KOPT-K1 (cell line): ENCODE measurements at regions not wholly inside any gene's neighbourhood (a gene's known extent, or its start where the extent isn't known, plus 50 kb on each side); places are given as distances from the start of the nearest gene placed in this dataset.

ENCODE experiments used
- H3K27ac ChIP-seq: fragments of 200-600 bp; sonication (generic); 2 replicates; pipeline ENCODE4 v1.5.1; 2016; ENCODE audit warnings: antibody characterized with exemption, mild to moderate bottlenecking, low read depth, low read length; ENCODE audit not compliant: poor library complexity, severe bottlenecking
- H3K36me3 ChIP-seq: fragments of 200-600 bp; sonication (generic); 2 replicates; pipeline ENCODE4 v1.5.1; 2017; ENCODE audit warnings: antibody characterized with exemption, mild to moderate bottlenecking, low read length, moderate library complexity; ENCODE audit not compliant: insufficient read depth
- H3K9me3 ChIP-seq: fragments of 200-600 bp; sonication (generic); 2 replicates; pipeline ENCODE4 v1.5.1; 2017; ENCODE audit warnings: antibody characterized with exemption, low read length, mild to moderate bottlenecking; ENCODE audit not compliant: insufficient read depth, poor library complexity, severe bottlenecking

- no peaks in the 10 kb centered on the region for H3K36me3 ChIP-seq
- H3K9me3 ChIP-seq = no peaks in the 10 kb centered on the region
- no peak overlapping the region for H3K27ac ChIP-seq
Measured at GRCh38 chr2:144219979-144220378, 299.9 kb downstream of the ZEB2 start.

DNA sequence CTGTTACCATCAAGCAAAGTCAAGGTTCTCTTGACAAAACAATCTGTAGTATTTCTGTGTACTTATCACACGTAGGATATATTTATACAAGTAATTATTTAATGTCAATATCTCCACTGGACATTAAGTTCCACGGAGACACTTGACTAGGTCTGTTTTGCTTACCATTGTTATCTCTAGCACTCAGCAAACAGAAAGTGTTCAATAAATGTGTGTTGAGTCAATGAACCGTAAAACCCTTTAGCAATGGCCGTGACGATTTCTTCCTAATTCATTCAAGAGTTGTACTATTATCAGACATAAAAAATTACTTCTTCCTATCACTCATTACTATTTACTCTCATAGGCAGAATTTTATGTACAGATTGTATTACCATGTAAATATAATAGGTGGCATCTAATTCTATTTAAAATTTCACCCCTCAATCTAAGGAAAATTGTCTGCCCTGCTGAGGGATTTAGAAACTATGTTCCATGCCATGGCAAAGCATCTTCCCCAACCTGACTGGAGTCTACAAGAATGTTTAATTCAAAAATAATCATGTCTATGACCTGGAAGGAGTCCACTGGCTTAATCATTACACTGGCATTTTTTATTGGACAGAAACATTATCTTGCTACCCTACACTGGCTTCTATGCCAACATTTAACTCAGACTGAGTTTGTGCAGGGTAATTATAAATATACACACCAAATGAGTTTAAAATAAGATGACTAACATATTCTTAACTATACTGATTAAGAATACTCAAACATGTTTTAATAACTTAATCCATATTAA, 301.9 kb downstream of the ZEB2 start:
- Histone ChIP-seq H3K36me3 (no peaks in the 10 kb centered on the region), H3K27ac (no peak overlapping the region), H3K9me3 (no peaks in the 10 kb centered on the region)

DNA sequence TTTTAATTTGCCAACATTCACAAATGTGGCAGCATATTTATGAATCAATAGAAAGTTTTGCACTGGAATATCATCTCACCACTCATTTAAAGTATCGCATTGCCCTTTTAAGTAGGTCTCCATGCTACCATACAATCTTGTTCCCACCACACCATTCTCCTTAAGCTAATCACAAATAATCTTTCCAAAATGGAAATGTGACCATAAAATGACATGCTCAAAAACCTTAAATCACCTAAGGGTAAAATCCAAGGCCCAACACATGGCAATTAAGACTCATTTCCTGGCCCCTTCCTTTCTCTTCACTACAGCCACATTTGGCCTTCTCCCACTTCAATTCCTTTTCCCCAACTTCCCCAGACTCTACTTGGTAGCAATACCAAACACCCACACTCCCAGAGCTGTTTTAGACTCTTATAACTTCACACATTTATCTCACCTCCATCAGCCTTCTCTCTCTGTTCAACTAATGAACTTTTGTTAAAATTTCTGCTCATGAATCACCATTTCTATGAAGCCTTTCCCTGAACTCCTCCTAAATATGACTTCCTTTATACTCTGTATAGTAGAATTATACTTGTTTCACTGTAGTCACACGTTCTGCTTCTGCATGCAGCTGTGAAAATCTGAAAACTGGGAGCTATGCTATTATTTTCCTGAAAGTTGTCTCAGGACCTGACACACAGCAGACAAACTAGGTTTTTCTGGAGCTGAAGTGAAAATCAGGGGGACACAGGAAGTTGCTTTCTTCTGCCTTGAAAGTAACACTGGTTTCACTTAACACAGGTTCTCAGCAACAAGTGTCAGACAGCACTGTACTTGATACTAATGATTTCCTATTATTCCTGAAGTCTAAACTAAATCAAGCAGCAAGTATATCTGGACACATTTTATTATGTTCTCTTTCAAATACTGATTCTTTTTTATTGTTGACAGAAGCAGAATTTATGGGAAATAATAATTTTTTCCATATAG, 303.9 kb downstream of the ZEB2 start:
- H3K9me3 ChIP-seq = no peaks in the 10 kb centered on the region
- H3K36me3 ChIP-seq = no peaks in the 10 kb centered on the region
- no peak overlapping the region for H3K27ac ChIP-seq

- no peaks in the 10 kb centered on the region for H3K9me3 ChIP-seq
- no peak overlapping the region for H3K27ac ChIP-seq
- H3K36me3 ChIP-seq = no peaks in the 10 kb centered on the region
Measured at GRCh38 chr2:144215207-144215606, 304.7 kb downstream of the ZEB2 start.

DNA sequence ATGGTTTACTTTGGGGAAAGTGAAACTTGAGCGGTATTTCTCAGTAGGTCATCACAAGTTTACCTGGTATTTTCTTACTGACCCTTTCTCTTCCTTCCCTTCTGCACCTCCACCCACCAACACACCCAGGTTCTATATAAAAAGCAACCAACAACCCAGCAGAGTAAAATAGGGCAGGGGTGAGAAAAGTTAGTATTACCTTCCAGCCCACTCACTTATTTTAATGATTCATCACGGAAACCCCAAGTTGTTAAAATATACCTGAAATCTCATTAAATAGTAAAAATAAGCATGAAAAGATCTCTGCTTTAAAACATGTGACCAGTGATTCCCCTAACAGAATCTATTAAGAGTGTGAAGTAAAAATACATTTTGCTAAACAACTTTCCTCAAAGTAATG, 306.1 kb downstream of the ZEB2 start:
- Histone ChIP-seq H3K9me3 (no peaks in the 10 kb centered on the region), H3K36me3 (no peaks in the 10 kb centered on the region), H3K27ac (no peak overlapping the region)

DNA sequence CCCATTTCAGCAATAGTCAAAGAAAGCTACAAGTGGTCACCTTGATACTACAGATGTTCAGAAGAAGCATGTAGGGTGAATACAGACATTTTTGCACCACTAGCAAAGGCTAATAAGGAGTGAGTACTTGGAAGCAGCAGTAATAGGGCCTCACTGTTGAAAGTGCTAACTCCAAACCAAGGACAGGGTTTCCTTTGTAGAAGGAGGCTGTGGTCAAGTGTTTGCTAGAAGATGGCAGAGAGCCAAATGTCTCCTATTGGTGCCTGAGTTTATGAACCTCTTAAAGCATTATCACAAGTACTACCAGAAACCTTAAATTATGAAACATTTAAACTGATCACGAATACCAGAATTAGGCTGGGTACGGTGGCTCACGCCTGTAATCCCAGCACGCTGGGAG, 308.1 kb downstream of the ZEB2 start:
- Histone ChIP-seq H3K27ac (no peak overlapping the region), H3K36me3 (no peaks in the 10 kb centered on the region), H3K9me3 (no peaks in the 10 kb centered on the region)

GRCh38 chr2:144211065-144211464, 308.9 kb downstream of the ZEB2 start:
- no peak overlapping the region for H3K27ac ChIP-seq
- no peaks in the 10 kb centered on the region for H3K36me3 ChIP-seq

DNA sequence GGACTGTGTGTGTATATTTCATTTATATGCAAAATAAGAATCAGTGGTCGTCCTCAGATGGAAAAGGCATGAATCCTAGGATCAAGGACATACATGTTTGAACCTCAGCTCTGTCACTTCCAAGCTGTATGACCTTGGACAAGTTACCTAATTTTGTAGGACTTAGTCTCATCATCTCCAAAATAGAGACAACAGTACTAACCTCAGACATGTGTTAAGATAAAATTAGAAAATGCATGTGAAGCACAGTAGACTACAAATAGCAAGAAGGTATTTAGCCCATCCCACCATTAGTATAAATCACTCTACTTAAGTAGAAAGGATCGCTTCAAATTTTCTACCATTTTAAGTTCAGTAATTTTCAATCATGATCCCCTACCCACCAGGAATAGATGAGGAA, 309.8 kb downstream of the ZEB2 start:
- no peaks in the 10 kb centered on the region for H3K36me3 ChIP-seq
- no peaks in the 10 kb centered on the region for H3K9me3 ChIP-seq
- no peak overlapping the region for H3K27ac ChIP-seq

More at GRCh38 chr2:144211065-144211464, 308.9 kb downstream of the ZEB2 start:
- H3K9me3 ChIP-seq = no peaks in the 10 kb centered on the region

DNA sequence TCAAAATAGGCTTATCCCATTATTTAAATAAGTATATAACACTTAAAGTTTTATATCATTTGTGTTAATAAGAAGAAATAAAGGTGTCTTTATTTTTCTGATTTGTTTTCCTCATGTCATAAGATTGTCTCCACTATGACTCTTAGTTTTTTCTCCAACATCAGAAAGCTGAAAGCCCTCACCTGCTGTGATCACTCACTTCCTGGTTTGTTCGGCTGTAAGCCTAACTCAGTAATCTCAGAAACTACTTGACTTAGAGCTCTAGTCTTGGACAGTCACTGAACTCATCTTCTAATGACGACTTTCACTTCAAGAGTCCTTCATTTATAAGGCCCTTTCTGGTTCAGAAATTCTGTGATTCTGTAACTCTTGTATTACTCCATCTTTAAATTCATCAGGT, 311.0 kb downstream of the ZEB2 start:
- Histone ChIP-seq H3K36me3 (no peaks in the 10 kb centered on the region), H3K9me3 (no peaks in the 10 kb centered on the region), H3K27ac (no peak overlapping the region)

GRCh38 chr2:144206019-144206418, 313.9 kb downstream of the ZEB2 start:
- H3K36me3 ChIP-seq = no peaks in the 10 kb centered on the region

GRCh38 chr2:144201868-144202468, 318.0 kb downstream of the ZEB2 start:
- Histone ChIP-seq H3K27ac (no peak overlapping the region), H3K9me3 (no peaks in the 10 kb centered on the region), H3K36me3 (no peaks in the 10 kb centered on the region)

More at GRCh38 chr2:144206019-144206418, 313.9 kb downstream of the ZEB2 start:
- Histone ChIP-seq H3K27ac (no peak overlapping the region), H3K9me3 (no peaks in the 10 kb centered on the region)

DNA sequence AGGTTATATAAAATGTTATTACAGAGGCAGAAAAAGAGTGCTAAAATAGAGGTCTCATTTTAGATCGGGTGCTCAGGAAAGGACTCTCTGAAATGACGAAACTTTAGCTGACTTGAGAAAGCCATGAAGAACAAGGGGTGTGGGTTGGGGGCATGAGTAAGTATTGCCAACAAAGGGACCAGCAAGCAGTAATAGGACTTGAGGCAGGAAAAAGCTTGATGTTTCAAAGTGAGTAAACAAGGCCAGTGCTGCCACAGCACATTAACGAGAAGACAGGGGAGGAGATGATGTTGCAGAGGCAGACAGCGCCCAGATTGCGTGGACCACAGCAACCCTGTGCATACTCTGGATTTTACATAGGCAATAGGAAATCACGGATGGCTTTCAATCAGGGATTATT, 318.8 kb downstream of the ZEB2 start:
- Histone ChIP-seq H3K36me3 (no peaks in the 10 kb centered on the region), H3K9me3 (no peaks in the 10 kb centered on the region)

DNA sequence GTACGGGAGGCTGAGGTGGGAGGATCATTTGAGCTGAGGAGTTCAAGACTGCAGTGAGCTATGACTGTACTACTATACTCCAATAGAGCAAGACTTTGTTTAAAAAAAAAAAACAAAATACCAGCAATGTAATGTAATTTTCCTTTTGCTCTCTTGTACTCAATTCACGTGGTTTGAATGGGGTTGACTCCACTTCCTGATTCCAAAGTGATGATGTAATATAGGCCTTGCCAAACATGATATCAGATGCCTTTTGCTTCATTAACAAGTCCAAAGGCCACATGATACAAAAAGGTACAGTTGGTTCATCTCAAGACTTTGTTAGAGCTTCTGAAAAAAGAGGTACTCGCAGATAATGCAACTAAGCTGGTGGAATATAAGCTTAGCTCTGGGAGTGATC, 321.8 kb downstream of the ZEB2 start:
- H3K9me3 ChIP-seq = no peaks in the 10 kb centered on the region
- H3K27ac ChIP-seq = no peak overlapping the region
- no peaks in the 10 kb centered on the region for H3K36me3 ChIP-seq

More for the DNA sequence above, 318.8 kb downstream of the ZEB2 start:
- H3K27ac ChIP-seq = no peak overlapping the region

DNA sequence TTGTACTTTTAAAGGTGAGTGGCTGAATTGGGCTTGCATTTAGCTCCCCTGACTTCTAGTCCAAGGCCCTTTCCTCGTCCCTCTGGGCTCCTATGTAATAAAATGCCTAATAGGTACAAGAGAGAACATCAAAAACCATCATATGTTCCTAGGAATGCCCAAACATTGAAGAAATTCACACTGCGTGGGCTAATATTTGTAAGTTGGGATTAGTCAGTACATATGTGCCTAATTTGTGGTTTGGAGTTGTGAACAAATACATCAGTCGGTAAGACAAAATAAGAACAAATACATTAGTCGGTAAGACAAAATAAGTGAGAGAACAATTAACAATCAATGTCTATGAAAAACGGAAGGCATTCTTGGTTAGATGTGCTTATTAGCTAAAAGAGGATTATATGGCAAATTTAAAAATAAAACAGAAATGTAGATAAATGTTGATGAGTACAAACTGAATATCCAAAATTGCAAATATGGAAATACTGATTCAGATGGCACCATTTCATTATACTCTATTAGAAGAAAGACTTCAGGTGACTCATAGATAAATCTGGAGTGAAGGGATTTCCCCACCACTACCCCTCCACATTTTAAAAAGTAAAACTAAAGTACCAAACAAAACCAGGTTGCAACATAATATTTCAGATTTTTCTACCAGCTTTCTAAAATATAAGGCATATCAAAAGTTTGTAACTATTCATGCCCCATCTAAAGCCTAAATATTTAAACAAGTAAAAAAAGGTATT, 325.4 kb downstream of the ZEB2 start:
- Histone ChIP-seq H3K9me3 (no peaks in the 10 kb centered on the region), H3K27ac (no peak overlapping the region), H3K36me3 (no peaks in the 10 kb centered on the region)
